Erythroblast (primary cell): ENCODE measurements at regions not wholly inside any gene's neighbourhood (a gene's known extent, or its start where the extent isn't known, plus 50 kb on each side); places are given as distances from the start of the nearest gene placed in this dataset.

Experiments
- GATA1 ChIP-seq: IDR thresholded peaks from 2 replicates; pipeline ENCODE4 v1.6.1; 2011; ENCODE audit warnings: low read depth, mild to moderate bottlenecking, control low read depth, low read length, moderate library complexity
- POLR2A ChIP-seq: IDR thresholded peaks from 2 replicates; pipeline ENCODE4 v1.6.1; 2011; ENCODE audit warnings: mild to moderate bottlenecking, low read length

DNA sequence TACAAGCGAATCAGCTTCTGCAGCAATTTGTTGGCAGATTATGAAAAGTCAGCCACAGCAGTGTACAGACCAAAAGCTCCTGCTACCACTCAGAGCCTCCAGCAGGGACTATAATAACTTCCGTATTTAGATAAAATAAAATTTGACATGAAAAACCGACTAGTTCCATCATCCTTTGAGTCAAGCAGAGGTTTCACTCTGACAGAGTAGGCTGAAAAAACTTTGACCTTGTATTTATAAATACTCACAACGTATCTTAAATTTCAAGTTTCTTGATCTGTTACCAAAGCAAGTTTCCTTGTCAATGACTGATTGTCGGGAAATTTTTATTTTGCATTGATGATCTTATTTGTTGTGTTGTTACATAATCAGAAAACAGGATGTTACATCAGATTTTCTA is 283.4 kb downstream of the DAD1 start:
- TF ChIP-seq POLR2A: no peak
- TF ChIP-seq GATA1: no peak
